Amygdala (tissue), 56 donors: ENCODE measurements at regions not wholly inside any gene's neighbourhood (a gene's known extent, or its start where the extent isn't known, plus 50 kb on each side); places are given as distances from the start of the nearest gene placed in this dataset.

Experiments
- DNase-seq, 56 donors: peaks; one replicate each; lab custom pipeline; 2025; lab: John Stamatoyannopoulos, UW

- no peak for DNase-seq
Observed at GRCh38 chr4:135834471-135834870, 1632.9 kb upstream of the PABPC4L start.

- no peak for DNase-seq
Observed at GRCh38 chr4:135833529-135833928, 1631.9 kb upstream of the PABPC4L start.

GRCh38 chr4:135824759-135825296 lies 1623.2 kb upstream of the PABPC4L start:
- DNase-seq: no peak

- DNase-seq: no peak
Observed at GRCh38 chr4:135804785-135805184, 1603.2 kb upstream of the PABPC4L start.

GRCh38 chr4:135777361-135777760 lies 1575.8 kb upstream of the PABPC4L start:
- no peak for DNase-seq

- no peak for DNase-seq
Observed at GRCh38 chr4:135775909-135776308, 1574.3 kb upstream of the PABPC4L start.

GRCh38 chr4:135770505-135770904 lies 1568.9 kb upstream of the PABPC4L start:
- no peak for DNase-seq

- no peak for DNase-seq
Observed at GRCh38 chr4:135744928-135745327, 1543.3 kb upstream of the PABPC4L start.

GRCh38 chr4:135741583-135741982 lies 1540.0 kb upstream of the PABPC4L start:
- no peak for DNase-seq

GRCh38 chr4:135739354-135739753 lies 1537.8 kb upstream of the PABPC4L start:
- no peak for DNase-seq

GRCh38 chr4:135735512-135735911 lies 1533.9 kb upstream of the PABPC4L start:
- DNase-seq: no peak

- no peak for DNase-seq
Observed at GRCh38 chr4:135732448-135732847, 1530.9 kb upstream of the PABPC4L start.

- no peak for DNase-seq
Observed at GRCh38 chr4:135731682-135732081, 1530.1 kb upstream of the PABPC4L start.

- DNase-seq: no peak
Observed at GRCh38 chr4:135724421-135724820, 1522.8 kb upstream of the PABPC4L start.

- no peak for DNase-seq
Observed at GRCh38 chr4:135718019-135718418, 1516.4 kb upstream of the PABPC4L start.

GRCh38 chr4:135705343-135705742 lies 1503.8 kb upstream of the PABPC4L start:
- DNase-seq: no peak

GRCh38 chr4:135694066-135694465 lies 1492.5 kb upstream of the PABPC4L start:
- no peak for DNase-seq

- DNase-seq: no peak
Observed at GRCh38 chr4:135684001-135684400, 1482.4 kb upstream of the PABPC4L start.

GRCh38 chr4:135672202-135672601 lies 1470.6 kb upstream of the PABPC4L start:
- no peak for DNase-seq

- DNase-seq: no peak
Observed at GRCh38 chr4:135670548-135670947, 1469.0 kb upstream of the PABPC4L start.
